Spleen (tissue), 11 donors: ENCODE measurements at regions not wholly inside any gene's neighbourhood (a gene's known extent, or its start where the extent isn't known, plus 50 kb on each side); places are given as distances from the start of the nearest gene placed in this dataset.

Source experiments
- DNase-seq: peaks from one replicate; pipeline ENCODE4 v3.0.0-alpha.2; 2020
- H3K27ac ChIP-seq, 8 donors: fragments of 200-600 bp; sonication (generic) in 7 of 8; 1 replicate in 4 of 8; 2 replicates in 4 of 8; pipeline versions ENCODE4 v1.5.0 to v1.8.0; 2016 to 2021; ENCODE audit warnings: inconsistent platforms in 4 of 8, mild to moderate bottlenecking in 4 of 8, moderate library complexity in 1 of 8
- H3K27me3 ChIP-seq, 7 donors: fragments of 200-600 bp; sonication (generic) in 6 of 7; replicated peaks in 1 of 7; 1 replicate in 4 of 7; 2 replicates in 3 of 7; pipeline versions ENCODE4 v1.5.0 to v1.8.0; 2016 to 2021; ENCODE audit warnings: inconsistent platforms in 3 of 7, mild to moderate bottlenecking in 1 of 7
- H3K36me3 ChIP-seq, 6 donors: fragments of 200-600 bp; sonication (generic) in 5 of 6; 1 replicate in 4 of 6; 2 replicates in 2 of 6; pipeline versions ENCODE4 v1.5.0 to v1.8.0; 2016 to 2021; ENCODE audit warnings: inconsistent platforms in 2 of 6
- H3K4me1 ChIP-seq, 6 donors: fragments of 200-600 bp; sonication (generic) in 5 of 6; 1 replicate in 3 of 6; 2 replicates in 3 of 6; pipeline versions ENCODE4 v1.5.0 to v1.8.0; 2016 to 2021; ENCODE audit warnings: inconsistent platforms in 3 of 6
- H3K4me3 ChIP-seq, 8 donors: fragments of 200-600 bp; sonication (generic) in 7 of 8; 1 replicate in 4 of 8; 2 replicates in 4 of 8; pipeline versions ENCODE4 v1.5.0 to v1.8.0; 2016 to 2021; ENCODE audit warnings: inconsistent platforms in 4 of 8, mild to moderate bottlenecking in 4 of 8, moderate library complexity in 2 of 8
- H3K9me3 ChIP-seq, 8 donors: fragments of 200-600 bp; sonication (generic) in 7 of 8; 1 replicate in 4 of 8; 2 replicates in 4 of 8; pipeline versions ENCODE4 v1.5.0 to v1.8.0; 2016 to 2021; ENCODE audit warnings: inconsistent platforms in 4 of 8
- POLR2A ChIP-seq, 3 donors: fragments of 450-650 bp; IDR thresholded peaks; one replicate each; pipeline ENCODE4 v1.5.1; 2017; ENCODE audit warnings: antibody characterized with exemption in 3 of 3, mild to moderate bottlenecking in 1 of 3
- POLR2AphosphoS5 ChIP-seq, 3 donors: sonication (generic); formaldehyde crosslinking; IDR thresholded peaks; one replicate each; pipeline ENCODE4 v1.5.1; 2017; ENCODE audit warnings: antibody characterized with exemption in 3 of 3
- WGBS, 5 donors: extraction: QIAGEN DNeasy Blood & Tissue Kit in 3 of 5; methylation state at CpG; one replicate each; pipeline versions ENCODE4 v1.1.5 to v1.1.7; 2013 to 2018; 5-methylcytosine and 5-hydroxymethylcytosine counted together
- intact Hi-C: fragments of 100-400 bp; cut with DNase I; formaldehyde crosslinking; loops from one replicate; pipeline ENCODE4 v1.15.0; 2023; ENCODE audit warnings: low total_unique reads
- TF ChIP-seq, protein P1 (sequence below), 11 experiments: fragments of 200-600 bp in 7 of 11; fragments of 450-650 bp in 4 of 11; sonication (generic) in 4 of 11; IDR thresholded peaks in 8 of 11; conservative IDR thresholded peaks in 3 of 11; 1 replicate in 7 of 11; 2 replicates in 4 of 11; pipeline versions ENCODE4 v1.4.0 to v1.8.0; 2016 to 2021; ENCODE audit warnings: antibody characterized with exemption in 11 of 11, inconsistent platforms in 4 of 11, mild to moderate bottlenecking in 1 of 11
- donor health status: healthy with polysubstance abuse.
- donor health status: DM: no; HTN: no; CAD: no; lungs with moderate emphysema.
- donor health status: DM: no; HTN: no; CAD: no.
- donor health status: Bipolar disorder and iron deficiency.
- donor health status: healthy.
- donor health status: DM: no; HTN: no; CAD: no.
- donor health status: DM: yes; HTN: yes; CAD: no.

GRCh38 chr14:55975281-55975910 lies 142.8 kb upstream of the PELI2 start:
- Histone ChIP-seq H3K9me3 (peaks cover 0 to 2% (median 0%) of the 10 kb centered on the region in 8 donors), H3K27ac (peak overlapping the region in 1 of 8 donors; percentile 71), H3K4me3 (no peak overlapping the region), H3K4me1 (no peaks in the 10 kb centered on the region), H3K27me3 (no peaks in the 10 kb centered on the region), H3K36me3 (no peaks in the 10 kb centered on the region)
- intact Hi-C loops: no loop called here
- 78 to 88% (median 83%) methylated on average over 5 of the region's 5 CpGs for WGBS, 5 donors
- TF ChIP-seq POLR2A (IDR thresholded peaks at IDR 0.05): no peak
- TF ChIP-seq, protein P1, sequence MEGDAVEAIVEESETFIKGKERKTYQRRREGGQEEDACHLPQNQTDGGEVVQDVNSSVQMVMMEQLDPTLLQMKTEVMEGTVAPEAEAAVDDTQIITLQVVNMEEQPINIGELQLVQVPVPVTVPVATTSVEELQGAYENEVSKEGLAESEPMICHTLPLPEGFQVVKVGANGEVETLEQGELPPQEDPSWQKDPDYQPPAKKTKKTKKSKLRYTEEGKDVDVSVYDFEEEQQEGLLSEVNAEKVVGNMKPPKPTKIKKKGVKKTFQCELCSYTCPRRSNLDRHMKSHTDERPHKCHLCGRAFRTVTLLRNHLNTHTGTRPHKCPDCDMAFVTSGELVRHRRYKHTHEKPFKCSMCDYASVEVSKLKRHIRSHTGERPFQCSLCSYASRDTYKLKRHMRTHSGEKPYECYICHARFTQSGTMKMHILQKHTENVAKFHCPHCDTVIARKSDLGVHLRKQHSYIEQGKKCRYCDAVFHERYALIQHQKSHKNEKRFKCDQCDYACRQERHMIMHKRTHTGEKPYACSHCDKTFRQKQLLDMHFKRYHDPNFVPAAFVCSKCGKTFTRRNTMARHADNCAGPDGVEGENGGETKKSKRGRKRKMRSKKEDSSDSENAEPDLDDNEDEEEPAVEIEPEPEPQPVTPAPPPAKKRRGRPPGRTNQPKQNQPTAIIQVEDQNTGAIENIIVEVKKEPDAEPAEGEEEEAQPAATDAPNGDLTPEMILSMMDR (IDR thresholded peaks at IDR 0.05 in 8 of 11, conservative IDR thresholded peaks at IDR 0.05 in 3 of 11): no peak
- no peak for TF ChIP-seq POLR2AphosphoS5 (IDR thresholded peaks at IDR 0.05)
- DNase-seq: no peak

- no peaks in the 10 kb centered on the region for H3K27me3 ChIP-seq
- no peak overlapping the region for H3K4me3 ChIP-seq
- no peaks in the 10 kb centered on the region for H3K36me3 ChIP-seq
- peak overlapping the region in 6 of 8 donors; percentile 11 to 71 (median 46) for H3K27ac ChIP-seq
- peaks cover 0 to 10% (median 5%) of the 10 kb centered on the region in 8 donors for H3K9me3 ChIP-seq
- H3K4me1 ChIP-seq: no peaks in the 10 kb centered on the region
- WGBS, 5 donors: 81 to 90% (median 83%) methylated on average over 5 of the region's 5 CpGs
- intact Hi-C loops: no loop called here
- DNase-seq: no peak
- TF ChIP-seq, protein P1 (IDR thresholded peaks at IDR 0.05 in 8 of 11, conservative IDR thresholded peaks at IDR 0.05 in 3 of 11): no peak
- TF ChIP-seq POLR2AphosphoS5 (IDR thresholded peaks at IDR 0.05): no peak
- no peak for TF ChIP-seq POLR2A (IDR thresholded peaks at IDR 0.05)
These were observed 142.0 kb upstream of the PELI2 start for GRCh38 chr14:55976219-55976618.

GRCh38 chr14:55976655-55977054 lies 141.6 kb upstream of the PELI2 start:
- H3K4me1 ChIP-seq: no peaks in the 10 kb centered on the region
- no peaks in the 10 kb centered on the region for H3K36me3 ChIP-seq
- TF ChIP-seq POLR2A (IDR thresholded peaks at IDR 0.05) (no peak), POLR2AphosphoS5 (IDR thresholded peaks at IDR 0.05) (no peak)
- TF ChIP-seq, protein P1 (IDR thresholded peaks at IDR 0.05 in 8 of 11, conservative IDR thresholded peaks at IDR 0.05 in 3 of 11): no peak
- no peak overlapping the region for H3K4me3 ChIP-seq
- no peaks in the 10 kb centered on the region for H3K27me3 ChIP-seq
- no peak for DNase-seq
- WGBS, 5 donors: 56 to 83% (median 71%) methylated on average over 3 of the region's 3 CpGs
- peaks cover 0 to 11% (median 8%) of the 10 kb centered on the region in 8 donors for H3K9me3 ChIP-seq
- H3K27ac ChIP-seq: peak overlapping the region in 5 of 8 donors; percentile 11 to 71 (median 59)
- intact Hi-C loops: no loop called here

DNA sequence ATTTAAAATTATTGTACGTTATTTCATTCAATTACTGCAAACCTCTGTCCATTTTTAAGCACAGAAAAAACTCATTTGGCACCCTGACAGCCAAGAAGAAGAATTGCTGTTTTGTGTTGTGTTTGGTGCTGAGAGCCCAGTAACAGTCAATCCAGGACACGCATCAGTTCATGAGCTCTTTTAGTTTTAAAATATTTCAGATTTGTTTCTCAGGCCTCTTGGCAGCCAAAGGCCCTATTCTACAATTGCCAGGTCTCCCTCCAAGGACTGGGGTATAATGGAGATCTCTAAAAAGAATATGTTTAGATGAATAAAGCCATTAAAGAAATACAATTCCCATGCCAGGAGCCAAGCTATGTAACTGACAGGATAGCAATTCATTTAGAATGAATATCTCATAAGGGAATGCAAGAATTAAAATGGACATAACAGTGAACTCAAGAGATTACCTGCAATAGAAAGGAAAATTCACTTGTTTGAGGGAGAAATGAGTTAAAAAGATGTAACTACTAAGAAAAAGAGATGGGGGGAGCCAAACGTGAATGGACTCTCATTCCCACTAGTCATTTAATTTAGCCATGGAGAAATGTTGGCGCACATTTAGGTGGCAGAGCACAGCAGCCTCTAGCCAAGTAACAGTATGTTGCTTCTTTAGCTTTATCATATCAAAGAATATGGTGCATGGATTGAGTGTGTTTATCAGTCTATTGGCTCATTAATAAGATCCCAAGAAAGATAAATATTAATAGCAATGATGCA lies 140.6 kb upstream of the PELI2 start:
- H3K36me3 ChIP-seq: no peaks in the 10 kb centered on the region
- no peak for TF ChIP-seq POLR2A (IDR thresholded peaks at IDR 0.05)
- TF ChIP-seq, protein P1 (IDR thresholded peaks at IDR 0.05 in 8 of 11, conservative IDR thresholded peaks at IDR 0.05 in 3 of 11): no peak
- no peak for TF ChIP-seq POLR2AphosphoS5 (IDR thresholded peaks at IDR 0.05)
- H3K9me3 ChIP-seq: peaks cover 0 to 11% (median 8%) of the 10 kb centered on the region in 8 donors
- no peaks in the 10 kb centered on the region for H3K4me1 ChIP-seq
- H3K27ac ChIP-seq: peak overlapping the region in 3 of 8 donors; percentile 37 to 71 (median 63)
- H3K27me3 ChIP-seq: no peaks in the 10 kb centered on the region
- intact Hi-C loops: no loop called here
- DNase-seq: no peak
- H3K4me3 ChIP-seq: no peak overlapping the region
- 83 to 91% (median 87%) methylated on average over 4 of the region's 4 CpGs for WGBS, 5 donors
